NCI-H510A (cell line): ENCODE measurements at regions not wholly inside any gene's neighbourhood (a gene's known extent, or its start where the extent isn't known, plus 50 kb on each side); places are given as distances from the start of the nearest gene placed in this dataset.
"Not testable (repeated sequence)": the region's sequence is repeated elsewhere in the genome, so short reads cannot be mapped to it uniquely, and the experiment has no call there.

Source experiments
- DNase-seq: peaks from one replicate; lab custom pipeline; 2025; lab: John Stamatoyannopoulos, UW

DNA sequence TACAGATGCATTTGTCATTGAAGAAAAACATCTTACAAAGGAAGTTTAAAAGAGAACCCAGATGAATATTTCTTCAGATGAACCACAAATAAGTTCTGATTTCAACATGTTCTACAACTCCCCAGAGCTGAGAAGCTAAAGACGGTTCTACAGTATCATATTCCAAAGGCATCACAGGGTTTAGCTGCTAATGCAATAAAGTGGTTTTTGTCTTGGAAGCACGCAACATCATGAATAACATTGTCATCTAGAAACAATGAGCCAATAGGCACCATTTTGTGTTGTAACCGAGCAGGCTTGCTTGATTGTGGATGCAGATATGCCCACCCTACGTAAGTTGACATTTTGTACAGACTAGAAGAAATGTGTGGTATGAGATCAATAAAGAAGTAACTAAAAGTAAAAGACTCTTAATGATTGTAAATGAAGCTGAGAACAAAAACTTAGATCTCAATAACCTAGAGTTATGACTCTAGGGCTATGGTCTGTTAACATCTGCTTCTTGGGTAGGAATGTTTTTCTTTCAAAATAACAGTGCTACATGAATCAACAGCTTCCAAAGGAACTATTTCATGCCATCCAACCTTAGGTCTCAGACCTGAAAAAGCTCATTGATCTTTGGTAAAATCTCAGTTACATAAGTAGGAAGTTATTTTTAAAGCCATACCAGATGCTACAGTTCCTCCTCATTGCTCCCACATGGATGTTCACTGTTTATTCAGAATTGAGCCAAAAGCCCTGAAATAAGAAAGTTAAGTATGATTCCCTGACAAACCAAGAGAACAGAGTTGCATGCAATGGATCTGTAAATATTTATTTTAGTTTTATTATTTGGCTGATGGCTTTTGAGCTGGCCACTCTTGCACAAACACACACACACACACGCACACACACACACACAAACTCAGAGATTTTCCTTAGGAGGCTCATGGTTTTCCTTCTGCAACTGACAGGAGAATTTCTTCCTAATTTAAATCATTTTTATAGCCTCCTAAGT lies 118.7 kb upstream of the SLCO6A1 start:
- no peak for DNase-seq

DNA sequence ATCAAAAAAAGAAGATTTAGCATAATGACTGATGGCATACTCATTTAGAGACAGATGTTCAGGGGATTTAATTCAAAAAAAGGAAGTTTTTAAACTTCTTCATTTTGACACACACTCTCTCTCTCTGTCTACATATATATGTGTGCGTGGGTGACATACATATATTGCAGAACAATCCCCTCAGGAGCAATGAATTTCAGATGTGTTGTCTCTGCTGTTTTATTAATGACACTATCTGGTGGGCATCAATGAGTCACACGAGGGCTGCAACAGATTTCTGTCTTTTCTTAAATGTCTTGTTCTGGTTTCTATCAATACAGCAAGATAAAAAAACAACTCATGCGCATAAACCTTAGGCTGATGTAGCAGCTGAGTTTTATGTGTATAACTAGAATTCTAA lies 123.5 kb upstream of the SLCO6A1 start:
- DNase-seq = no peak

DNA sequence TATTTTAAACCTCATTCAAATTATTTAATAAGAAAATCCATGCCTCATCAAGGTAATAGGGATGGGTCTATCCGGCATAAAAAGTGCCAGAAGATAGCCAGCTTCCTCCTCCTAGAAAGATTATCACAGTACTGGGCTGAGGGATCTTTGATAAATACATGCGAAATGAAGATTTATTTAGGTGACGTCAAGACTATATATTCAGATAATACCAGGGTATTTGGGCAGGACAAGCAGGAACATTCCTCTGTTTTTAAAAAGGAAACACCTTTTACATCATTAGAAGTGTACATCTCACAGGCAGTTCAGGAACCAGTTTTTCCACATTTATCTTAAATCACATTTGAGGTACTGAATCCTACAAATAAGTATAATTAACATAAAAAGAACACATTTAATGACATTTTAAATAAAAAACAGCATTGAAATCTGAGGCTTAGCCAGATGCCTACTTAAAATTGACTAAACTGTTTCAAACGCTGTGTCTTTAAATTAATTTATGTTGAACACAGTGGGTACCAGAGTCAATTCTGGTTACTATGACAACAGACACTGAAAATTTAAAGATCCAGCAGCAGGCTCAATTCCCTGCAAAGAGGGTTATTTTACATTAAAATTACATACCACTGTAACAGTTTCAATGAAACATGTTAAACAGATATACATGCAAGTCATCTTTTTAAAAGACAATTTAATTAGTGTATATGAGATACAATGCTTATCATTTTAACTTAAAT lies 124.7 kb upstream of the SLCO6A1 start:
- no peak for DNase-seq

DNA sequence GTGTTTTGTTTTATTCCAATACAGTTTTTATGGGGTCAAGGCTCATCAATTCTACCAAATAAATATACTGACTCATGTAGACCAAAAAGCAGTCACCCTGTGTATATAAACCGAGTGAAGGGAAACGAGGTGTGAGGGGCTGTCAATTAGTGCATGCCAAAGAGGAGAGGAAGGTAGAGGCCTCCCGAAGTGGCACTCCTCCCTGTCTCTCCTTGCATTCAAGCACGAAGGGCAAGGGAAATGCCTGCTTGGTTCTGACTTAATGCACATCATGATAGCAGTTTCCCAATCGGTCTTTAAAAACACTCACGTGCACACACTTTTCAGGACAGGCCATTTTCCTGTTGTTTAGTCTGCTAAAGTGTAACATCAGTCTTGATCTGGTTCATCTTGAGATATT lies 125.6 kb upstream of the SLCO6A1 start:
- no peak for DNase-seq

DNA sequence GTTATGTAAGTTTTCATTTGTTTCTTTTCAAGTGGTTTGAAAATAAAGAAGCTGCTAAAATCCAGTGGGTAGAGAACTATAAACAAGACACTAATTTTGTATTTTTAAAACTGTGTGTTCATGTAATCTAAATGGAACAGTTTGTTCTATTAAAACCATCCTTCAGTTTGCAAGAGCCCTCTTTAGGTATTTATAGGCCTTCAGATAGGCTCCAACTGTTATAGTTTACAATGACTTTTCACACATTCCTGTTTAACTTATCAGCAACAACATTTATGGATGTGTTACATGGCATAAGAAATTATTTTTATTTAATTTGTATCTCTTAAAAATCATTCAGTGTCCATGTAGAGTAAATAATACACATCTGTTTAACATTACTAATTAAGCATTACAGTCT lies 126.7 kb upstream of the SLCO6A1 start:
- no peak for DNase-seq

DNA sequence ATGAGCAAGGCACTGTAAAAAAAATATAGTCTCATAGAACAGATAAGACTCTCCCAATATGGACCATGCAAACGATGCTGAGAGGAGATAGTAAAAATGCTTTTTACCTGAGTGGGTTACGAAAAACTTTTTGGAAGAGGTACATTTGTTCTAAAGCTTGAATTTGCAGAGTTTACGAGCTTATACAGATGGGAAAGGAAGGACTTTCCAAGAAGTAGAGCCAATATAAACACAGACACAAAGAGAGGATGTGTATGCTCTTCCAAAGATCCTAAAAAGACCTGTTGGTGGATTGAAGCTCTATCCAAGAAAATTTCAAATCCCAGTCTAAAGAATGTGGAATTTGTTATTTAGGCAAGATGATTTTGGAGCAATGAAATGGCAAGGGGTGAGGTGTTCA lies 127.1 kb upstream of the SLCO6A1 start:
- DNase-seq = no peak

DNA sequence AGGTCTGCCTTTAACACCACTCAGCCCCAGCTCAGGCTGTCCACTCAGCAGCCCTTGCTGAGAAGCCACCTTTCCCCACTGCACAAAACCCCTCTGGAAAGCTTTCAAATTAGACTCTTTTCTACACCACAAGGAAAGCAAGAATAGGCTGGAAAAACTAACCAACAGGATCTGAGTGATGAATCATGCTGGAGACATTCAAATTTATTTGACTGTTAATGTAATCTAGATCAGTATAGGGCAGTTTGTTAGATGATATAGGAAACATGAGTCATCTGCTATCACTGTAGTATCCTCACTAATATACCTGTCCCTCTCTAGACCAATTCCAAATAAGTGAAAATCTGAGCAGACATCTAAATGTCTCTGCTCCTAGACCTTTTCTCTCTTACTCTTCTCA lies 127.8 kb upstream of the PAM start:
- no peak for DNase-seq

DNA sequence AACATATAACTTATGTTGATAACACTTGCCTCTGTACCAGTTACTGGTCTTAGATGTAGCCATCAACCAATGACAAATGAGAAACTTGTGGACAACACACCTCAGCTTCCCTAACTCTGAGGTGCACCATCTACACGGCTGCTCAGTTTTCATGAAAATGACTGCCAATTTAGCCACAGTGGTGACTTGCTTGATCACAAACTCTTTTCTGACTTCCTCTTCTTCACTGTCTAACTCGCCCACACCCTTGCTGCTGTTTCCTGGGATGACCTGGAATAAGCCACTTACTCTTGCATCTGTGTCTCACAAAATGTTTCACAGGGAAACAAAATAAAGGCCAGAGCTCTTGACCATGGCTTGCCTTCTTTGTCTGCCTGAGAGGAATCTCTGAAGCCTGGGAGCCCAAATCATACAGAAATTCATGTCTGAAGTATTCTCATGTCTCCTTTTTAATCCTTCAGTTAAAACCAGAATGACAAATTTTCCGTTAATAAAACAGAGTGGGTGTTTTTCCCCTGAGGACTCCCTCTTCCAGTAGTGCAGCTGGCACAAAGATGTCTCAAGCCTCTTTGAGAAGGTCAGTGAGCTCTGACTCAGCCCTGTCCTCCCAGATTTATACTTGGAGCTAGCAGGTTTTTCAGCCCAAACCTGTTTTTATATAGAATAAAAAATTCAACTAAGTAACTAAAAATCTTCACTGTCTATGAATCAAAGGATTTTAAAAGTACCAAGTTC lies 126.5 kb upstream of the PAM start:
- no peak for DNase-seq

DNA sequence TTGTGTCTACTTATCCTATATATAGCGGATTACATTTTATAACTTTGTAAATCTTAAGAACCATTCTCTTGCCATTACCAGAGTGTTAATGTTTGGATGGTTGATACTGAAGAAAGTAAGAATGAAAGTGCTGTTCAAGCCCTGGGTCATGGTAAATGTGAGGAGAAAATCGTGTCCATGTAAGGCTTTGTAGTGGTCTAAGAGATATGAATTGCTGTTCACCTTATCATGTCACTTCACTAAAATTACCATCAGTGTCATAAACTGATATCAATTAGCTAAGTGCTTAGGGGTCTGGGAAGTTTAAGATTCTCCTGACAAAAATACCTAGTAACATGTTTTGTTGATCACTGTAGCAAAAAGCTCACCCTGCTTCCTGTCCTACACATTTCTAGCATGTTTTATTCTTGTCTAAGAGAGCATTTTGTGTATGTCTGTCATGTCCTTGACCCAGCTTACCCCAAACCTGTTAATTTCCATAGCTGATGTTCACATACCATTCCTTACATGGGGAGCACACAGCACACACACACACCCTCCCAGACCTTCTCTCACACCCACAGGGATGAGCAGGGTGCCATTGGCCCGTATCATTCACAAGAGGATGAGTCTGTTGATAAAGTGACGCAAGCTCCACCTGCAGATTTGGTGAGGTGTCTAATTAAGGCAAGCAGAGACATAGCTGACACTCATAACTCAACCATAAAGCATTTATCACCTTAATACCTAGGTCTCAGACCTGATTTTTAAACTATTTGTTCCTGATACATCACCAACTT lies 125.1 kb upstream of the PAM start:
- no peak for DNase-seq

DNA sequence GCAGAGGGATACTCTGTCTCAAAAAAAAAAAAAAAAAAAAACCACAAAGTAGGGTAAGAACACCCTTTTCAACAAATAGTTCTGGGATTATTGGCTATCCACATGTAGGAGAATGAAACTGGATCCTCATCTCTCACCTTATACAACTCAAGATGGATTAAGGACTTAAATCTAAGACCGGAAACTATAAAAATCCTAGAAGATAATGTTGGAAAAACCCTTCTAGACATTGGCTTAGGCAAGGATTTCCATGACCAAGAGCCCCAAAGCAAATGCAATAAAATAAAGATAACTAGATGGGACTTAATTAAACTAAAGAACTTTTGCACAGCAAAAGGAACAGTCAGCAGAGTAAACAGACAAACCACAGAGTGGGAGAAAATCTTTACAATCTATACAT lies 119.7 kb upstream of the PAM start:
- DNase-seq = not testable (repeated sequence)

DNA sequence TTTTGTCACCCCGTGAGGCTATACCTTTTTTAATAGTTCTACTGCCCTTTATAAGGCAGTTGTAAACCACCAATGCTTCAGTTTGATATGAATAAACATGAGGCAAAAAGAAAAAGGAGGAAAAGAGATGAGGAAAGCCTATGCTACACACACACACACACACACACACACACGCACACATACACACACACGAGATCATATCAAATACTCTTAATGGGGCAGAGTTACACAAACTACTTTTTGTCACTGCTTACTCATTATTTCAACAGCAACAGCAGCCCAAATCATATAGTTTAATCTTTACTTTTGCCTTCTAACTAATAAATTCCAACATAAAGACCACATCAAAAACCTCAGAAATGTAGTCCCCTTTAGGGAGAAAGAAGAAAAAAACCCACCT lies 116.8 kb upstream of the PAM start:
- DNase-seq = no peak

DNA sequence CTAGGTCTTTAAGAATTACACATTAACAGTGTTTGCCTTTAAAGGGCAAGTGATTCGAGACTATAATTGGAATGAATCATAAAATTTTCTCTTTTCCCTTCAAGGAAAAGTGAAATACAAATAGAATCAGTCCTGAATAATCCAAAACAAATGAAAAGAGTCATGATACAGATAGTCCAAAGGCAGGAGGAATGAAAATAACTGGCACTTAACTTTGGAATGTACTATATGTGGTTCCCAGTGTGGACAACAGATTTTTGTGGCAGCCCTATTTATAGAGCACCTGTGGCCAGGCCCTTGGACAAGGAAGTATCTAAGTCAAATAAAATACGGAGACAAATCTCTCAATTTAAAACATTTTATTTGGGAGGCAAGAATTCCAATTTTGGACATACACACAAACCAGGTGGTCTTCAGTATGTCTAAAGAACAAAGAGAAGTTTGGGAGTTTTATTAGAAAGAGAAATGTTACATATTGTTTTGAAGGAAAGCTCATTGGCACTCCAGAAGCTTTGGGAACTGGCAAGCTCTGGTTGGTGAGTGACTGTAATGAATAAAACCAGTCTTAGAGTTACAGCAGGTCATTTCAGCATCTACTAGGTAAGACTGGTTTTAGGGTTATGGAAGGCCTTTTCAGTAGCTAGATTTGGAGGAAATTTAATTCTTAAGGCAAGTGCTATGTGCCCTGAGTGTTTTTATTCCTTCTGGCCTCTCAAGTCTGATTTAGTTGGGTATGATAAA lies 116.0 kb upstream of the PAM start:
- no peak for DNase-seq

DNA sequence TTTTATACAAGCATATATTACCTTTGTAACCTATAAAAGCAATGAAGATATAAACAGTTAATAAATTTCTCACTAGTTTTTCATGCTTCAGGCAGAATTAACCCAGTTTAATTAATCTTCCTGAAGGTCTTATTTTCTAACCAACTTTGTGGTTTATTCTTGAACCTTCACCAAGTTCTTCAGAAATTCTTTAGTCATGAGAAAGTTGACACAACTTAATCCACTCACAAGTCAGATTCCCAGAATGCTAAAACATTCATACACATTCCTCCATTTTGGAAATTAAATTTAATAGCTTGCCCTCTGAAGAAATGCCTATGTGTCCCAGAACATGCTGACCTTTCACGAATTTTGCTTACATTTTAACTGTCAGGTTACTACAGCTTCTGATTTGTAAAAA lies 105.4 kb upstream of the PAM start:
- no peak for DNase-seq

DNA sequence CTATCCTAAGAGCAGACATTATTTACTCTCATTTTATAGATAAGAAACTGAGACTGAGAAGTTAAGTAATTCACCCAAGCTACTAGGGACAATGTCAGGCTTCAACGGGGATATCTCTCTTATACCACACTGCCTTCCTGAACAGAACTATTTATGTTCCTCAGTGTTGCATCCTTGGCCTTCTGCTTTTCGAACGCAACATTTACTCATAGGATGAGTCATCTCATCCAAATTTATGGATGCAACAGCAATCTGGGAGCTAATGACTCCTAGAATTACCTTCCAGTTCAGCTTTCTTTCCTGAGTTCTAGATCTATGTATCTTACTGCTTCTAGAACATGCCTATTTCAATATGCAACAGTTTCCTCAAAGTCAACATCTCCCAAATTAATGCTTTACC lies 103.6 kb upstream of the PAM start:
- no peak for DNase-seq

DNA sequence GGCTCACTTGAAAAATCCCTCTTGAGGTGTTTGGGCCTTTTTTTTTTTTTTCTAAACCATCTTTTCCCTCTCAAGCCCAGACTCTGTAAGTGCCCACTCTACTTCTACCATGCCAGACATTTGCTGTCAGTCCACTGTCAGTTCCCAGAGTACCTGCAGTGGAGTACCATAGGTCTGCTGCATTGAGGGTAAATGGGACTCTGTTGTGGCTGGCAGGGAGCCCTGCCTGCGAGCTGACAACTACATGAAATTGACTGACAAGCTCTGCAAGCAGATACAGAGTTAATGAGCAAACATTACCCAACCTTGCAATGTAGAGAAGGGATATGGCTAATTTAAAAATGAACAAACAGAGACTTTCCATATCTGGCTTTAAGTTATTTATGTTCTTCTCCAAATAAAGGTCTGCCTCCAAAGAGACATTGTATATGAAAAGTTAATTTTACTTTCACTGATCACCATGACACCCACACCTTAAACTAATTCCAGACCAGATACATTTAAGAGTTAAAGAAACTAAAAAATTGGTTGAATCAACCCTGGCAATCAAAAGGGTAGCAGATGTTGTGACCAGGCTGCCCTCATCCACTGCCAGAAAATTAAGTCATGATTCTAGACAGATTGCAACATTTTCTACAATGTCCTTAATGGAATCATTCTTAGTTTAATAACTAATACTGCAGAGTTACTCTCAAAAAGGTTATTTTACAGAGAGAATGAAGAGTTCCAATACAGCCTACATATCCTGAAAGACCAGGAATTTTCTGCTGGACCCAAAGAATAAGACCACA lies 100.4 kb upstream of the PAM start:
- no peak for DNase-seq

DNA sequence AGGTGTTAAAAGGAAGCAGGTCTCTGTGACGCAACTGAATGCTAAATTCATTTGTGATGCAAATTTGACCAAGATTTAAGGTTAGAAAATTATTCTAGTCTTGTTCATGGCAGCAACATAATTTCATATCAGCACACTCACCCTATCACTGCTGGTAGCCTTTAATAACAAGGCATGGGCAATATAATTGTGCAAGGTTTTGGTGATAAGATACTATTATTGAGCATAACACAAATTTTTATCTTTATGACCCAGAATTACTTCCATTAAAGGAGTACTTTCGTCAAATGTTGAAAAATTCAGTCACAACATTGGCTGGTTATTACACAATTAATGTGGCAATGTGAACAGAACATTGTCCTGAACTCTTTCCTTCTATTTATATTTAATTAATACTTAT lies 96.0 kb upstream of the PAM start:
- DNase-seq = no peak

DNA sequence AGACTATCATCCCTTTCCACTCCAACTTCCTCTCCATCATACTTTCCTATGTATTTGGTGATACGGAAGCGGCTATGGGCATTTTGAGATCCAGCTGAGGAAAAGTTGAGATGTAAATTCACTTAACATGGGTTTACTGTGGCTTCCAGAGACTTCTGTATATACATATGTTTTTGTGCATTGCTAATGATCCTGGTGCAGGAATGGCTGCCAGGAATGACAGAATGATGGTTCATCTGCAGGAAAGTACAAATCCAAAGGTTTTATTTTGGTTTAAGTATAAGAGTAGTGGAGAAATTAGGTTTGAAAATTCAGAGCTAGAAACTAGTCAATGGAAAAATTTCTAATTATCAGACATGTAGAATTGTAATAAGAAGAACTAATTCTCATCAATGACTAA lies 95.0 kb upstream of the PAM start:
- no peak for DNase-seq

DNA sequence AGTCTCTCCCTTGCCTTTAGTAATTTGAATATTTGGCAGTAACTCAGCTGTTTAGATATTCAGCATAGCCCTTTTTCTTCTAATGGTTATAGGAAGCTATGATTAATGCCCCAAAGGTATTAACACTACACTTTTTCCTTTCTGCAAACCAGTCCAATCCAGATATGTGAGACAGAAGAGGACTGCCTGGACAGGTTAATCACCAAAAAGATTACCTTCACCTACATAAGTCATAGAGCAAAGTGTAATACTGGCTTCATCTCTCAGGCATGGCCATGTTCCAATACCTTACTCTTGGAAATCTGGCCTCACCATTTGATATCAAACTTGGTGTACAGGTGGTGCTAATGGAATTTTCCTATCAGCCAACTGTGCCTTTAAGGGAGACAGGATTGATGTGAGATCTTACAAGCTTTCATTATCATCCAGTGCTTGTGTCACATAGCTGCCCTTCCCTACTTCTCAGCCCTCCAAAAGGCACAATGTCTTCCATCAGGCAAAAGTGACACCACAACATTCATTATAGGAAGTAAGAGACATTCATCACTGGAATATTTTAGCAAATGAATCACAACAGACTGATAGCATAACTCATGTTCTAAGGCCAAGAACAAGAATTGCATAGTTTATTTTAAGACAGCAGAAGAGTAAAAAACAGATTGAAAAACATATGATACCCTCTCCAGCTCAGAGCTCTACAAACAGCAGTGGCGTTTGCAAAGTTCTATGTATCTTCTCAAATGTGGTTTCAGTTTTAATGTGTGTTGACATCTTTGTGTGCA lies 91.2 kb upstream of the PAM start:
- DNase-seq = no peak

DNA sequence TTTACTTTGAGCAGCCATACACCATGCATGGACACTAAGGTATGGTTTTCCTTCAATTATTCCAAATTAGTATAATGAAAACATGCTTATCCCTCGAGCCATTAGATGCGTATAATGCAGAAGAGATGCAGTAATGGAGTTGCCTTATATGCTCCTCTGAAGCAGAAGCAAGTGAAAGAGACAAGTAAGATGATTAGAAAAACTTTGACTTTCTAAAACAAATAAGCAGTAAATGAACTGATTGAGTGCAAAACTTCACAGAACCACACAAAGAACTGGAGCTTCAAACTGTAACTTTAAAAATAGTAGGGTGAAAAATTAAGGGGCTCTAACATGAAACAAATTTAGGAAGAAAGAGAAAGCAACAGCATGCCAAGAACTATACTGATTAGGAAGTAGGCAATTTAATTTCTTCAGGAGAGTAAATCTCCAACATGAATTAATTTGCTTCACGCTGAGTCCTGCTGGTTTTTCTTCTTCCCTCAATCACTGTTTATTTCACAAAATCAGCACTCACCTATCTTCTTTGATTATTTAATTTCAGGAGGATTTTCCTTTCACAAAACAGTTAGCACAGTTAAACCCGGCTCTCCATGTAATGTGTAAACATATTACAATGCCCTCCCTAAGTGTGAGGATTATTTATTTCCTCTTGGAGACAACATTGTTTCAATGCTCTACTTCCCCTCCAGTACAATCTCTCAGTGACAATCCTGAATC lies 90.3 kb upstream of the PAM start:
- no peak for DNase-seq
